ENCODE measurements at regions not wholly inside any gene's neighbourhood (a gene's known extent, or its start where the extent isn't known, plus 50 kb on each side); places are given as distances from the start of the nearest gene placed in this dataset.

DNA sequence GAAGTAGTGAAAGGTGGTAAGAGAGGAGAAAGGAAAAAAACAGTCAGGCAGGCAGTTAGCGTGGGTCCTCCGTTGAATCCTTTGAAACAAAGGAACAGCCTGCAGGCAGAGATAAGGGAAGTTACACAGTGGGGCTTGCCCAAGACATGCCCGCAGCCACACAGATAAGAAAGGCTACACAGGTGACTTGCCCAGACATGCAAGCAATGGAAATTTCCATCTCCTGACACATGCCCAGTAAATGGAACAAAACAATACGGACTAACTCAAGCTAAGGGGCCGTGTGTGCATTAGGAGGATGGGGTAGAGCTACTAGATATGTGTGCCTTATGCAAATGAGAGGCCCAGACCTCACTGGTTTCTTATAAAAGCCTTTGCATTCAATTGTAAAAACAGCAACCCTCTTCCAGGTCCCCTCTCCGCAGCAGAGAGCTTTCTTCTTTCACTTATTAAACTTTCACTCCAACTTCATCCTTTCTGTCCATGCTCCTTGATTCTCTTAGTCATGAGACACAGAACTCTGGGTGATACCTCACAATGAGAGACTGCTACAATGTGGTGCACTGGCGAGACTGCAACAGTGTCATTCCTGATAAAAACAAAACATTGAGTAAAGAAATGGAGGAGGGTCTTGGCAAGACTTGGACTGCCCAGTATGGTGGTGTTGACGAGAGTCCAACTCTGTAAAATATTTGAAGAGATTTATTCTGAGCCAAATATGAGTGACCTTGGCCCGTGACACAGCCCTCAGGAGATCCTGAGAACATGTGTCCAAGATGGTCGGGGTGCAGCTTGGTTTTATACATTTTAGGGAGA is 997.4 kb upstream of the PRKX start:
- TF ChIP-seq, protein P1, sequence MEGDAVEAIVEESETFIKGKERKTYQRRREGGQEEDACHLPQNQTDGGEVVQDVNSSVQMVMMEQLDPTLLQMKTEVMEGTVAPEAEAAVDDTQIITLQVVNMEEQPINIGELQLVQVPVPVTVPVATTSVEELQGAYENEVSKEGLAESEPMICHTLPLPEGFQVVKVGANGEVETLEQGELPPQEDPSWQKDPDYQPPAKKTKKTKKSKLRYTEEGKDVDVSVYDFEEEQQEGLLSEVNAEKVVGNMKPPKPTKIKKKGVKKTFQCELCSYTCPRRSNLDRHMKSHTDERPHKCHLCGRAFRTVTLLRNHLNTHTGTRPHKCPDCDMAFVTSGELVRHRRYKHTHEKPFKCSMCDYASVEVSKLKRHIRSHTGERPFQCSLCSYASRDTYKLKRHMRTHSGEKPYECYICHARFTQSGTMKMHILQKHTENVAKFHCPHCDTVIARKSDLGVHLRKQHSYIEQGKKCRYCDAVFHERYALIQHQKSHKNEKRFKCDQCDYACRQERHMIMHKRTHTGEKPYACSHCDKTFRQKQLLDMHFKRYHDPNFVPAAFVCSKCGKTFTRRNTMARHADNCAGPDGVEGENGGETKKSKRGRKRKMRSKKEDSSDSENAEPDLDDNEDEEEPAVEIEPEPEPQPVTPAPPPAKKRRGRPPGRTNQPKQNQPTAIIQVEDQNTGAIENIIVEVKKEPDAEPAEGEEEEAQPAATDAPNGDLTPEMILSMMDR (IDR thresholded peaks at IDR 0.05): no peak
- ATAC-seq (ENCODE audit: low FRiP score) (no peak), DNase-seq (ENCODE audit: low spot score) (no peak)

DNA sequence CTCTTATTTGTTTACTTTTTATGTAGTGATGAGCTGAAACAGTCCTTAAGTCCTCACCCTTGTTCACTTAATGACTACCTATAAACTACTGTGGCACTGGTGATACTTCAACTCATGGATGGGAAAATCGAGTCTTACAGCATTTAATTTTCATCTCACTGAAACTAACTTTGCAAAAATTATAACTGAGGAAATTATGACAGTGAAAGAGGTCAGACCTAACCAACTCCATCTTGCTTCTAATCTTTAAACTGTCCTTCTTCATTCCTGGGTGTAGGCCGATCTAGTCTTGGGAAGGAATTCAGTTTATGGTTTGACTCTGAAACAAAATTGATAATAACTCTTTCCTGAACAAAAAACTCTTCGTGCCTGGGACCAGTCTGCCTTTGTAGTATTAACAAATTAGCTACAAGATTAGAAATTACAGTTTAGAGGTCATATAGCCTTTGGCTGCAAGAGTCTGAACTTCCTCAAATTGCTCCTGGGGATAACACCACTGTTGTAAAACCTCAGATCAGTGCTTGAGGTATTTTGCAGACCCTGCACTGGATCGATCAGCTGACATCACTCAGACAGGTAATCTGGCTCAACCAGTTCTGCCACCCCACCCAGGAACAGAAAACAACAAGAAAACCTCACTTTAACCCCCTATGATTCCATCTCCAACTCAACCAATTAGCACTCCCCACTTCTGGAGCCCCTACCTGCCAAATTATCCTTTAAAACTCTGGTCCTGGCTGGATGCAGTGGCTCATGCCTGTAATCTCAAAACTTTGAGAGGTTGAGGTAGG is 995.7 kb upstream of the PRKX start:
- TF ChIP-seq, protein P1 (IDR thresholded peaks at IDR 0.05): no peak
- ATAC-seq (ENCODE audit: low FRiP score): no peak

DNA sequence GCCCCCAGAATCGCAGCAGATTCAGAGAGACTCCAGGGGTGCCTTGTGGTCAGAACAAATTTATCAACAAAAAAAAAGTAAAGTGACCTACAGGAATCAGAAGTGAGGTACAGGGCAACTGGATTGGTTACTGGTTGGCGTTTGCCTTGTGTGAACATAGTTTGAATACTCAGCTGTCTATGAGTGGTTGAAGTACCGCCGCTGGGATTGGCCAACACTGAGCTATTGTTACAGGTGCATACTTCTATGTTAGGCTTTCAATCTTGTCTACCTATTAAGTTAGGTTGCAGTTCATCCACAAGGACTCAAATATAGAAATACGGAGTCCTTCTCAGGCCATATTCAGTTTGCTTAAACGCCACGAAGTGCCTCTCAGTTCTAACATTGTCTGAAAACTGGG is 993.5 kb upstream of the PRKX start:
- DNase-seq (ENCODE audit: low spot score) (no peak), ATAC-seq (ENCODE audit: low FRiP score) (no peak)

More for the DNA sequence above, 995.7 kb upstream of the PRKX start:
- no peak for DNase-seq (ENCODE audit: low spot score)

DNA sequence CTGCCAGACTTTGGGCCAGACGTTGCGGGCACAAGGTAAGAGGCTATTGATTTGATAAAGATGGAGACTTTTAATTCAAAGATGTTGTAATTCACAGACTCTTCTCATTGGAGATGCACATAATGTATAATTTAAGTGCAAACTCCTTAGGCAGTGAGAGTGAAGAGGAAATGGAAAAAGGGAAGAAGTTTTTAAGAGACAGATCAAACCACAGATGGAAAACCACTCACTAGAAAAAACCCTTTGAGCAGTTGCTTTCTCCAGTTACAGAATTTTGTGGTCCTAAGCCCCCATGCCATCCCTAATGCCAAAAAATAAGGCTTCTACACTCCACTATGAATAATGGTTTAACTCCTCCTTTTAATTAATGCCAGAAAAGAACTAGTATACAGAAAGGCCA is 977.1 kb upstream of the PRKX start:
- DNase-seq (ENCODE audit: low spot score): no peak

More for the DNA sequence above, 993.5 kb upstream of the PRKX start:
- TF ChIP-seq, protein P1 (IDR thresholded peaks at IDR 0.05): no peak

DNA sequence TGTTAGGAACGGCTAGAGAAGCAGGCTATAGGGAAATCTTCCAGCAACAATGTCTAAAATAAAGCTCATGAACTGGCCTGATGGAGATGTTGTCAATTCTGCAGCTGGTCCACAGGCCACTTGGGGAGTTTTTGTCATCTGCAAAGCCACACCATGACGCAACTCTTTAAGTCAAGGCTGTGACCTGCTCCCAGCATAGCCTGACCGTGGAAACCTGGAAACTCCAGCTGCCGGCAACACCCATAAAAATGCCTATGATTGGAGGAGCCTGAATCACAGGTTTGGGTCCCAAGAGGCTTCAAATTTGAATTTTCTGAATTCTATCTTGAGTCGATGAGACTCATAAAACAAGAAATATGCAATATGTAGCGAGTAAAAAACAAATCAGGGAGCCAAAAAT is 969.2 kb upstream of the PRKX start:
- DNase-seq (ENCODE audit: low spot score) (no peak), ATAC-seq (ENCODE audit: low FRiP score) (no peak)
- TF ChIP-seq, protein P1 (IDR thresholded peaks at IDR 0.05): no peak

More for the DNA sequence above, 977.1 kb upstream of the PRKX start:
- no peak for ATAC-seq (ENCODE audit: low FRiP score)
- TF ChIP-seq, protein P1 (IDR thresholded peaks at IDR 0.05): no peak

DNA sequence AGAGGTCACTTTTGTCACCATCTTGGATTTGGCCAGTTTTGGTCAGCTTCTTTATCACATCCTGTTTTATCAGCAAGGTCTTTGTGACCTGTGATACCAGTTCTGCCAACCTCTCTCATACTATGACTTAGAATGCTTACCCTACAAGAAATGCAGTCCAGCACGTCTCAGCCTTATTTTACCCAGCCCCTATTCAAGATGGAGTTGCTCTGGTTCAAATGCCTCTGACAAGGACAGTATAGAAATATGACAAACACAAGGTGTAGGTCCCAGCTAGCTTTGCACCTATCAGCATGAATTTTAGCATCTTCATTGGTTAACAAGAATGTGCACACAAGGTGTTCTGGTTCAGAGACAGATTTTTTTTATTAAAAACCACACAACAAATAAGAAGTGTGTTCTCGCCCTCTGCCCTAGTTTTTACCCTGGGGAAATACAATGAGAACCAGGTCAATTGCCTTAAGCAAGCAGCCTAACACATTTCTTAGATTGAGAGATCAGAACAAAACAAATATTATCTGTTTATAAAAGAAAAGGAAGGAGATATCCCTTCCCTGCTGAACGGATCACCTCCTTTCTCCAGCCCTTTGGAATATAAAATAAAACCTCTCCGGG is 962.3 kb upstream of the PRKX start:
- TF ChIP-seq, protein P1 (IDR thresholded peaks at IDR 0.05): no peak
- no peak for ATAC-seq (ENCODE audit: low FRiP score)
- no peak for DNase-seq (ENCODE audit: low spot score)
